Astrocyte of the hippocampus (primary cell): ENCODE measurements at regions not wholly inside any gene's neighbourhood (a gene's known extent, or its start where the extent isn't known, plus 50 kb on each side); places are given as distances from the start of the nearest gene placed in this dataset.
"Not testable (repeated sequence)": the region's sequence is repeated elsewhere in the genome, so short reads cannot be mapped to it uniquely, and the experiment has no call there.

ENCODE experiments used
- DNase-seq: peaks from one replicate; pipeline ENCODE4 v3.0.0; 2011; ENCODE audit warnings: low read depth, low spot score

GRCh38 chr6:122859676-122860075 lies 70.6 kb downstream of the SMPDL3A start:
- DNase-seq, result no peak

GRCh38 chr6:122861594-122861993 lies 72.5 kb downstream of the SMPDL3A start:
- DNase-seq, result no peak

- DNase-seq, result no peak
Observed at GRCh38 chr6:122868137-122868536, 79.1 kb downstream of the SMPDL3A start.

GRCh38 chr6:122869437-122870024 lies 80.5 kb downstream of the SMPDL3A start:
- peak; percentile 66 for DNase-seq

- no peak for DNase-seq
Observed at GRCh38 chr6:122871079-122871478, 82.0 kb downstream of the SMPDL3A start.

- no peak for DNase-seq
Observed at GRCh38 chr6:122872311-122872710, 83.3 kb downstream of the SMPDL3A start.

GRCh38 chr6:122877302-122877701 lies 88.2 kb downstream of the SMPDL3A start:
- DNase-seq, result no peak

GRCh38 chr6:122878796-122879195 lies 89.7 kb downstream of the SMPDL3A start:
- DNase-seq, result no peak

GRCh38 chr6:122886481-122886880 lies 97.4 kb downstream of the SMPDL3A start:
- DNase-seq, result no peak

GRCh38 chr6:122887941-122888340 lies 98.9 kb downstream of the SMPDL3A start:
- no peak for DNase-seq

GRCh38 chr6:122888680-122889079 lies 99.6 kb downstream of the SMPDL3A start:
- not testable (repeated sequence) for DNase-seq

GRCh38 chr6:122890250-122890649 lies 101.2 kb downstream of the SMPDL3A start:
- no peak for DNase-seq

- no peak for DNase-seq
Observed at GRCh38 chr6:122894791-122895190, 101.2 kb upstream of the CLVS2 start.

- no peak for DNase-seq
Observed at GRCh38 chr6:122902326-122902725, 93.7 kb upstream of the CLVS2 start.

GRCh38 chr6:122903266-122903915 lies 92.6 kb upstream of the CLVS2 start:
- no peak for DNase-seq

- no peak for DNase-seq
Observed at GRCh38 chr6:122904166-122904565, 91.9 kb upstream of the CLVS2 start.

- DNase-seq, result no peak
Observed at GRCh38 chr6:122913558-122913957, 82.5 kb upstream of the CLVS2 start.

GRCh38 chr6:122918714-122919113 lies 77.3 kb upstream of the CLVS2 start:
- DNase-seq, result no peak

GRCh38 chr6:122930252-122931180 lies 65.5 kb upstream of the CLVS2 start:
- no peak for DNase-seq

GRCh38 chr6:122931916-122932315 lies 64.1 kb upstream of the CLVS2 start:
- no peak for DNase-seq

- not testable (repeated sequence) for DNase-seq
Observed at GRCh38 chr6:122944936-122945335, 51.1 kb upstream of the CLVS2 start.
